ENCODE measurements at regions not wholly inside any gene's neighbourhood (a gene's known extent, or its start where the extent isn't known, plus 50 kb on each side); places are given as distances from the start of the nearest gene placed in this dataset.

GRCh38 chr4:187469627-187470026 is 525.9 kb upstream of the ZFP42 start:
- WGBS, 2 donors: 62 to 68% methylated on average over 2 of the region's 2 CpGs
- TF ChIP-seq POLR2A (IDR thresholded peaks at IDR 0.05): no peak
- no peak for TF ChIP-seq CTCF (IDR thresholded peaks at IDR 0.05)
- H3K27me3 ChIP-seq: no peaks in the 10 kb centered on the region
- no peak for ATAC-seq
- H3K27ac ChIP-seq: no peak overlapping the region
- intact Hi-C loops (cut with DNase I): no loop called here
- H3K4me3 ChIP-seq: no peak overlapping the region
- no peaks in the 10 kb centered on the region for H3K9me3 ChIP-seq
- H3K4me1 ChIP-seq: no peaks in the 10 kb centered on the region
- H3K36me3 ChIP-seq (replicated peaks in 1 of 2; ENCODE audit: insufficient read depth in 1 of 2, low read depth in 2 of 2): no peaks in the 10 kb centered on the region
- DNase-seq: no peak

- no peaks in the 10 kb centered on the region for H3K36me3 ChIP-seq (replicated peaks in 1 of 2; ENCODE audit: insufficient read depth in 1 of 2, low read depth in 2 of 2)
- TF ChIP-seq POLR2A (IDR thresholded peaks at IDR 0.05) (no peak), CTCF (IDR thresholded peaks at IDR 0.05) (no peak)
- WGBS, 2 donors: 79 to 91% methylated on average over 3 of the region's 3 CpGs
- intact Hi-C loops (cut with DNase I): no loop called here
- ATAC-seq (no peak), DNase-seq (no peak)
- H3K4me3 ChIP-seq: no peak overlapping the region
- no peaks in the 10 kb centered on the region for H3K4me1 ChIP-seq
- no peak overlapping the region for H3K27ac ChIP-seq
- no peaks in the 10 kb centered on the region for H3K27me3 ChIP-seq
- no peaks in the 10 kb centered on the region for H3K9me3 ChIP-seq
Observed at GRCh38 chr4:187470061-187470460, 525.5 kb upstream of the ZFP42 start.

- no peaks in the 10 kb centered on the region for H3K4me1 ChIP-seq
- no peak for ATAC-seq
Observed at GRCh38 chr4:187474238-187474637, 521.3 kb upstream of the ZFP42 start.

GRCh38 chr4:187475901-187476300 is 519.7 kb upstream of the ZFP42 start:
- TF ChIP-seq POLR2A (IDR thresholded peaks at IDR 0.05) (no peak), CTCF (IDR thresholded peaks at IDR 0.05) (no peak)
- no peak overlapping the region for H3K27ac ChIP-seq
- intact Hi-C loops (cut with DNase I): no loop called here
- WGBS, 2 donors: 91% methylated on average over 2 of the region's 2 CpGs
- H3K9me3 ChIP-seq: no peaks in the 10 kb centered on the region
- H3K4me3 ChIP-seq: no peak overlapping the region
- no peaks in the 10 kb centered on the region for H3K4me1 ChIP-seq
- H3K27me3 ChIP-seq: no peaks in the 10 kb centered on the region
- H3K36me3 ChIP-seq (replicated peaks in 1 of 2; ENCODE audit: insufficient read depth in 1 of 2, low read depth in 2 of 2): no peaks in the 10 kb centered on the region
- DNase-seq: no peak
- ATAC-seq: no peak

More at GRCh38 chr4:187474238-187474637, 521.3 kb upstream of the ZFP42 start:
- TF ChIP-seq POLR2A (IDR thresholded peaks at IDR 0.05) (no peak), CTCF (IDR thresholded peaks at IDR 0.05) (no peak)
- no peaks in the 10 kb centered on the region for H3K36me3 ChIP-seq (replicated peaks in 1 of 2; ENCODE audit: insufficient read depth in 1 of 2, low read depth in 2 of 2)
- no peaks in the 10 kb centered on the region for H3K27me3 ChIP-seq
- H3K27ac ChIP-seq: no peak overlapping the region
- H3K4me3 ChIP-seq: no peak overlapping the region
- DNase-seq: no peak
- 76 to 78% methylated on average over 9 of the region's 9 CpGs for WGBS, 2 donors
- intact Hi-C loops (cut with DNase I): no loop called here
- H3K9me3 ChIP-seq: no peaks in the 10 kb centered on the region

- Histone ChIP-seq H3K4me3 (no peak overlapping the region), H3K9me3 (no peaks in the 10 kb centered on the region), H3K36me3 (replicated peaks in 1 of 2; ENCODE audit: insufficient read depth in 1 of 2, low read depth in 2 of 2) (no peaks in the 10 kb centered on the region), H3K4me1 (no peaks in the 10 kb centered on the region), H3K27ac (no peak overlapping the region), H3K27me3 (no peaks in the 10 kb centered on the region)
- DNase-seq (no peak), ATAC-seq (no peak)
- intact Hi-C loops (cut with DNase I): no loop called here
- no peak for TF ChIP-seq CTCF (IDR thresholded peaks at IDR 0.05)
- TF ChIP-seq POLR2A (IDR thresholded peaks at IDR 0.05): no peak
- 46 to 47% methylated on average over 6 of the region's 6 CpGs for WGBS, 2 donors
Observed at GRCh38 chr4:187477224-187477623, 518.3 kb upstream of the ZFP42 start.

Measured in body of pancreas (tissue), 4 donors.